Loucy (cell line): ENCODE measurements at regions not wholly inside any gene's neighbourhood (a gene's known extent, or its start where the extent isn't known, plus 50 kb on each side); places are given as distances from the start of the nearest gene placed in this dataset.

Source experiments
- EZH2phosphoT487 ChIP-seq: fragments of 200-600 bp; IDR thresholded peaks from 2 replicates; pipeline ENCODE4 v1.6.1; 2018; ENCODE audit warnings: antibody characterized with exemption, mild to moderate bottlenecking, moderate library complexity, borderline replicate concordance
- TF ChIP-seq, protein P1 (sequence below): fragments of 200-600 bp; sonication (generic); conservative IDR thresholded peaks from 2 replicates; pipeline ENCODE4 v1.5.1; 2014; ENCODE audit warnings: mild to moderate bottlenecking, antibody characterized with exemption, low read length

DNA sequence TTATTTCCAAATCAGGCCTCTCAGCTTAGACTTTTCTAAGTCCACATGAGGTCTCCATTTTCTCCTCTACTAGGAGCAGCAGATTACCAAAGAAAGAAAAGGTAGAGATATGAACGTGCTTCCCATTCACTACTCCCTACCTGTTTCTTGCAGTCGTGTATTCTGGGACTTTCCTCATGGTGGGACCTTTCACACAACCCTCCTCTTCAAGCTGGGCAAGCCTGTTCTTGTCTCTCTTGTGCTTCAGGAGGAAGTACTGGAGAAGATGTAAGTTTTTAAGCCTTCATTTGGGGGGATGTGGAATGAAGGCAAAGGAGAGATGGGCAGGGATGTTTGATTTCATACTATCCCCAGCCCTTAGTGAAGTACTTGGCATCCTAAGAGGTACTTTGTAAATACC is 128.8 kb upstream of the SESN3 start:
- TF ChIP-seq, protein P1, sequence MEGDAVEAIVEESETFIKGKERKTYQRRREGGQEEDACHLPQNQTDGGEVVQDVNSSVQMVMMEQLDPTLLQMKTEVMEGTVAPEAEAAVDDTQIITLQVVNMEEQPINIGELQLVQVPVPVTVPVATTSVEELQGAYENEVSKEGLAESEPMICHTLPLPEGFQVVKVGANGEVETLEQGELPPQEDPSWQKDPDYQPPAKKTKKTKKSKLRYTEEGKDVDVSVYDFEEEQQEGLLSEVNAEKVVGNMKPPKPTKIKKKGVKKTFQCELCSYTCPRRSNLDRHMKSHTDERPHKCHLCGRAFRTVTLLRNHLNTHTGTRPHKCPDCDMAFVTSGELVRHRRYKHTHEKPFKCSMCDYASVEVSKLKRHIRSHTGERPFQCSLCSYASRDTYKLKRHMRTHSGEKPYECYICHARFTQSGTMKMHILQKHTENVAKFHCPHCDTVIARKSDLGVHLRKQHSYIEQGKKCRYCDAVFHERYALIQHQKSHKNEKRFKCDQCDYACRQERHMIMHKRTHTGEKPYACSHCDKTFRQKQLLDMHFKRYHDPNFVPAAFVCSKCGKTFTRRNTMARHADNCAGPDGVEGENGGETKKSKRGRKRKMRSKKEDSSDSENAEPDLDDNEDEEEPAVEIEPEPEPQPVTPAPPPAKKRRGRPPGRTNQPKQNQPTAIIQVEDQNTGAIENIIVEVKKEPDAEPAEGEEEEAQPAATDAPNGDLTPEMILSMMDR = no peak
- no peak for TF ChIP-seq EZH2phosphoT487
